ENCODE measurements at regions not wholly inside any gene's neighbourhood (a gene's known extent, or its start where the extent isn't known, plus 50 kb on each side); places are given as distances from the start of the nearest gene placed in this dataset.
"Not testable (repeated sequence)": the region's sequence is repeated elsewhere in the genome, so short reads cannot be mapped to it uniquely, and the experiment has no call there.

DNA sequence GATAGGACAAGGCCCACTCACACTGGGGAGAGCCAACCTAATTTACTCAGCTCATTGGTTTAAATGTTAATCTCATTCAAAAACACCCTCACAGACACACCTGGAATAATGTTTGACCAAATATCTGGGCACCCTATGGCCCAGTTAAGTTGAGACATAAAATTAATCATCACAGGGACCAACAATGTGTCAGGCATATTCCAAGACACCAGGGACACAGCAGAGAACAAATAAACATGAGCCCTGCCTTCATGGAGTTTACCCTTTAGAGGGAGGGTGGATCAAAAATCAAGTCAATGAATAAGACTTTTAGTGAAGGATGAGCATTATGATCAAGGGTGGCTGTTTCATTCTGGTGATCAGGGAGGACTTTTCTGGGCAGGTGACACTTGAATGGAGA is 98.7 kb upstream of the CHD6 start:
- H3K4me1 Mint-ChIP-seq (ENCODE audit: low read depth) = no peaks in the 10 kb centered on the region
- H3K9me3 Mint-ChIP-seq = no peaks in the 10 kb centered on the region
- no peaks in the 10 kb centered on the region for H3K27me3 Mint-ChIP-seq (ENCODE audit: insufficient read depth)
- no peak for DNase-seq (ENCODE audit: low spot score)
- H3K36me3 Mint-ChIP-seq (ENCODE audit: low read depth) = no peaks in the 10 kb centered on the region
- intact Hi-C loops (cut with micrococcal nuclease) = no loop called here
- no peak overlapping the region for H3K27ac Mint-ChIP-seq
- no peak overlapping the region for H3K4me3 Mint-ChIP-seq

DNA sequence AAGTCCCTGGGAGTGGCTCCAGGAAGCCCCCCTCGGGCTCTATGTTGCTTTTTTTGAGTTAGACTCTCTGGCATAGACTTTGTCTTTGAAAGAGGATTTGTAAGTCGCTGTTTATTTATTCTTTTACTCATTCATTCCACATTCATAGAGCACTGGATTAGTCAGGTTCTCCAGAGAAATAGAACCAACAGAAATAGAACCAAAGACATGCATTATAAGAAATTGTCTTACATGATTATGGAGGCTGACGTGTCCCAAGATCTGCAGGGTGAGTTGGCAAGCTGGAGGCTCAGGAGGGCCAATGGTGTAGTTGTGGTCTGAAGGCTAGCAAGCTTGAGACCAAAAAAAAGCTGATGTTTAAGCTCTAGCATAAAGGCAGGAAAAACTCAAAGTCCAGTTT is 98.3 kb upstream of the CHD6 start:
- Mint-ChIP-seq H3K4me3 (no peak overlapping the region), H3K27ac (no peak overlapping the region), H3K4me1 (ENCODE audit: low read depth) (no peaks in the 10 kb centered on the region), H3K36me3 (ENCODE audit: low read depth) (no peaks in the 10 kb centered on the region), H3K27me3 (ENCODE audit: insufficient read depth) (no peaks in the 10 kb centered on the region), H3K9me3 (no peaks in the 10 kb centered on the region)
- no peak for DNase-seq (ENCODE audit: low spot score)
- intact Hi-C loops (cut with micrococcal nuclease) = no loop called here

DNA sequence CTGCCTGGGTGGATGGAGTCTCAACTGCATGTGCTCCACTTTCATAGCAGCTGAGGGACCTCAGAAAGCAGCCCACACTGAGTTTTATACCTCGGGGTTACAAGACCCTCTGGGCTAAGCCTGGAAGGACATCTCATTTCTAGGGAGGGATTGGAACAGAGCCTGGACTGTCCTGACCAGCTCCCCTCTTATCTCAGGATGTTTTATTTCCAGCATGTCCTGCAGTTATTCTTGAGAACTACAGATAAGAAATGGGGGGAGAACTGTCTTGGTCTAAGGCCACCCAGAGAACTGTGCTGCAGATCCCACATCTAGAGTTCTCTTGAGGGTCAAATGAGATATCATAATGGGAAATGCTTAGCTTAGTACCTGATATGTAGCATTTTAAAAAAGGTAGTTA is 97.3 kb upstream of the CHD6 start:
- Mint-ChIP-seq H3K4me3 (no peak overlapping the region), H3K27ac (no peak overlapping the region), H3K36me3 (ENCODE audit: low read depth) (no peaks in the 10 kb centered on the region), H3K27me3 (ENCODE audit: insufficient read depth) (no peaks in the 10 kb centered on the region), H3K9me3 (no peaks in the 10 kb centered on the region), H3K4me1 (ENCODE audit: low read depth) (no peaks in the 10 kb centered on the region)
- intact Hi-C loops (cut with micrococcal nuclease) = no loop called here
- DNase-seq (ENCODE audit: low spot score) = no peak

DNA sequence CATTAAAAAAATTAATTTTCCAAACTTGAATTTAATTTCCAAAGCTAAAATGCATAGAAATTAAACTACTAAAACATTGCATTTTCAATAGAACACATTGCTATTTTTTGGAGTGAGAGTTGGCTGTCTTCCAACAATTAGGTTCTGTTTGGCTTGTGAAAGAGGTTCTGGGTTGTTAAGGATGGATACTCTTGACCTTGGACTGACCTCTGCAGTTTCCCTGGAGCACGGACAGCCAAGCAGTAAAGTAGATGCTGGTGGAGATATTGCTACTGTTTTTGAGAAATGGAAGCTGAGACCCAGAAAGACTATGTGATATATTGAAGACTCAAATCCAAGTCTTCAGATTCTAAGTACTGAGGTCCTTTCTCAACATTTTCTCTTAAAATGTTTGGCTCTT is 95.9 kb upstream of the CHD6 start:
- H3K4me1 Mint-ChIP-seq (ENCODE audit: low read depth) = no peaks in the 10 kb centered on the region
- intact Hi-C loops (cut with micrococcal nuclease) = no loop called here
- H3K4me3 Mint-ChIP-seq = no peak overlapping the region
- H3K27ac Mint-ChIP-seq = no peak overlapping the region
- H3K27me3 Mint-ChIP-seq (ENCODE audit: insufficient read depth) = peaks cover 1% of the 10 kb centered on the region
- no peak for DNase-seq (ENCODE audit: low spot score)
- H3K9me3 Mint-ChIP-seq = no peaks in the 10 kb centered on the region
- no peaks in the 10 kb centered on the region for H3K36me3 Mint-ChIP-seq (ENCODE audit: low read depth)

DNA sequence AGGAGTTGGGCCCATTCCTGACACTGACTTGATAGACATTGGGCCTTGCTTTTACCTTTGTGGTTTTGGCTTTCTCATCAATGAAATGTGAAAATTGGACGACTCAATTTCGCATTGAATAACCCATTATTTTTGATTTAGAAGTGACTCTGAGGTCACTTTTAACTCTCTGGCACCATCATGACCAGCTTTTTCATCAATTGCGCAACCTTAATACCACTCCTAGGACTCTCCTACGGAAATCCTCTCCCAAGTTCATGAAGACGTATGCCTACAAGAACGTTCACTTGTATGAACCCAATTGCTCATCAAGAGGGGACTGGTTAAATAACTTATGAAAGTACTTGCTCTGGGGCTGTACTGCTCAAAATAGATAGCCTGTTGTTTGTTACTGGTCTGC is 86.7 kb upstream of the CHD6 start:
- intact Hi-C loops (cut with micrococcal nuclease) = no loop called here
- no peak for DNase-seq (ENCODE audit: low spot score)
- Mint-ChIP-seq H3K4me1 (ENCODE audit: low read depth) (no peaks in the 10 kb centered on the region), H3K27ac (no peak overlapping the region), H3K27me3 (ENCODE audit: insufficient read depth) (peaks cover 3% of the 10 kb centered on the region), H3K4me3 (no peak overlapping the region), H3K36me3 (ENCODE audit: low read depth) (no peaks in the 10 kb centered on the region), H3K9me3 (no peaks in the 10 kb centered on the region)

DNA sequence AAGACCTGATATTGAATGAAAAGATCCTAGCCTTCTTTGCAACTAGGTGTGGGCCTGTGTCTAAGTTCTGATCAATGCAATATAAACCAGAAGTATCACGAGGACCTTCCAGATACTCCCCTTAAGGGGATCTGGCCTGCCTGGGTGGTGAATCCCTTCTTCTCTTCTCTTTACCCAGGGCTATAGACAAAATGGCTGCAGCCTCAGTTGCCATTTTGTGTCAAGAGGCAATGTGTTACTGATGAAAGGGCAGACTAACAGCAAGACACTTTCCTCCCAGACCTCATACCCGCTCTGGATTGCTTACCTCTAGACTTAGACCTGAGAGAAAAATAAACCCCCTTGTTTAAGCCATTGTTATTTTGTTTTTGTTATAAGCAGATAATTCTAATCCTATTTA is 84.5 kb upstream of the CHD6 start:
- Mint-ChIP-seq H3K27me3 (ENCODE audit: insufficient read depth) (peaks cover 2% of the 10 kb centered on the region), H3K27ac (no peak overlapping the region), H3K36me3 (ENCODE audit: low read depth) (no peaks in the 10 kb centered on the region), H3K9me3 (no peaks in the 10 kb centered on the region), H3K4me3 (no peak overlapping the region), H3K4me1 (ENCODE audit: low read depth) (peaks cover 3% of the 10 kb centered on the region)
- no peak for DNase-seq (ENCODE audit: low spot score)
- intact Hi-C loops (cut with micrococcal nuclease) = no loop called here

DNA sequence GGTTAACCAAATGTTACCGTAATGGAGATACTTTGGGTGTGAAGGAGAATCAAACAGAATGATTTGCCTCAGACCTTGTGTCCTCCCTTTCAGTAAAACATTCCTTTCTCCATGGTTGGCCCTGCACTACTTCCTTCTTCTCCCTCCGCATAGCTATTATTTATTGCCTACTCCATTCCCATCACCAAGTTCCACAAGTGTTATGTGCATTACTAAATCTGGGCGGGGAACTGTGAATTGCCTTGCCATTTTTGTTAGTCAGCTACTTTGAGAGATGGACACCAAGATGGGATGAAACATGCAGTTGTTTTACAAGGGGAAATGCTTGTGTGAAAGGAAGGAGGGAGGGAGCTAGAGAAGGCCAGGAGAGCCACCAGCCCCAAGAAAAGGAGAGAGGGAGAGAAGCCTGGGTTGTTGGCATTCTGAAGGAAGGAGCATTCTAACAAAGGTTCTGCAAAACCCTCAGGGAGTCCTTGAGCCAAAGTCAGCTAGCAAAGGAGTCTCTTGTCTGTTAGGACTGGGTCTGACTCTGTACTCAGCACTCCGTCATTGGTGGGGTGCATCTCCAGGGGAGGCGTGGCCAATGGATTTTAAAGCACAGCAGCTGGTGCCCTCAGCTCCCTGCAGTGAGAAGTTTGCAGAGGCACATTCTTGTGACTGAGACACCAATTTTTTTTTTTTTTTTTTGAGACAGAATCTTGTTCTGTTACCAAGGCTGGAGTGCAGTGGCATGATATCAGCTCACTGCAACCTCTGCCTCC is 83.6 kb upstream of the CHD6 start:
- DNase-seq (ENCODE audit: low spot score) = no peak
- Mint-ChIP-seq H3K4me1 (ENCODE audit: low read depth) (peaks cover 5% of the 10 kb centered on the region), H3K9me3 (no peaks in the 10 kb centered on the region), H3K27ac (no peak overlapping the region), H3K4me3 (no peak overlapping the region), H3K36me3 (ENCODE audit: low read depth) (no peaks in the 10 kb centered on the region), H3K27me3 (ENCODE audit: insufficient read depth) (peaks cover 2% of the 10 kb centered on the region)
- intact Hi-C loops (cut with micrococcal nuclease) = no loop called here

DNA sequence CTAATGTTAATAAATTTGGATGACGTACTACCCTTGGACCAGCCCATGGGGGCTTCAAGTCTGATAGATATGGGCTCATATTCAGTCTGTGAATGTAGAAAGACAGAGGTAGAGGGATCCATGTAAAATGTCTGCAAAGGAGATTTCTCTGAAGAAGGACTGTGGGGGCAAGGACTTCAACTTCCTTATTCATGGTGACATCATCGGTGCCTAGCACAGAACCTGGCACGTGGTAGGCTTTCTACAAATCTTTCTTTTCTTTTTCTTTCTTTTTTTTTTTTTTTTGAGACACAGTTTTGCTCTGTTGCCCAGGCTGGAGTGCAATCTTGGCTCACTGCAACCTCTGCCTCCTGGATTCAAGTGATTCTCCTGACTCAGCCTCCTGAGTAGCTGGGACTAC is 81.5 kb upstream of the CHD6 start:
- H3K27me3 Mint-ChIP-seq (ENCODE audit: insufficient read depth); H3K4me1 Mint-ChIP-seq (ENCODE audit: low read depth); H3K36me3 Mint-ChIP-seq (ENCODE audit: low read depth); intact Hi-C loops (cut with micrococcal nuclease); H3K4me3 Mint-ChIP-seq; H3K27ac Mint-ChIP-seq; H3K9me3 Mint-ChIP-seq; DNase-seq (ENCODE audit: low spot score): not testable (repeated sequence)

DNA sequence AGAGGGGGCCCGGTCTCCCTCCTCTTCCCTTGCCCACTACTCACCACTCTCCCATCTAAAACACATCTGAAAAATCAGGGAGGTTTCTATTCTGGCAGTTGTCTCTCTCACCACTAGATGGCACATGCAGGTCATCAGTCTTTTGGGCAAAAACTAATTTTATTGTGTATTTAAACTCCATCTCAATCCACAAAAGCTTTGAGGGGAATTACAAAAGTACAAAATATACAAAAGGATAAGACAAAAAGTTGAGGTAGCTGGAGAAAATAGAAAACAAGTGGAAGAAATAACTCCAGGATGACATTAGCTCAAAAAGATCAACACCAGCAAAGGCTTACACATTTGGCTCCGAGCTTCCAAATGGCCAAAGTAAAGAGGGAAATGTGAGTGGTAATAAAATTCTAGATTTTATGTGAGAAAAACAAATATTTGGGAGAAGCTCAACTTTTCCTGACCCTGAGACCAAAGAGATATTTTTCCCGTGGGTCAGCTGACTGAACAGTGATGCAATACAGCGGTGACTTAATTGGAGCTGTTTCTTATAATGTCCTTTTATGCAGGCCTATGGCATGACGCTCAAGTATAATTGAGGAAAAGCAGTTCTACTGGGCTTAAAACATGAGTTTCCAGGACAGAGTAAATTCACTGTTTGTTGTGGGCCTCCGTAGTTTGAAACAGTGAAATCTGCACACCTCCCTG is 79.8 kb upstream of the CHD6 start:
- Mint-ChIP-seq H3K4me3 (no peak overlapping the region), H3K36me3 (ENCODE audit: low read depth) (peaks cover 4% of the 10 kb centered on the region), H3K4me1 (ENCODE audit: low read depth) (peaks cover 13% of the 10 kb centered on the region), H3K27ac (no peak overlapping the region), H3K27me3 (ENCODE audit: insufficient read depth) (peaks cover 3% of the 10 kb centered on the region), H3K9me3 (no peaks in the 10 kb centered on the region)
- peak; percentile 11 for DNase-seq (ENCODE audit: low spot score)
- intact Hi-C loops (cut with micrococcal nuclease) = no loop called here

DNA sequence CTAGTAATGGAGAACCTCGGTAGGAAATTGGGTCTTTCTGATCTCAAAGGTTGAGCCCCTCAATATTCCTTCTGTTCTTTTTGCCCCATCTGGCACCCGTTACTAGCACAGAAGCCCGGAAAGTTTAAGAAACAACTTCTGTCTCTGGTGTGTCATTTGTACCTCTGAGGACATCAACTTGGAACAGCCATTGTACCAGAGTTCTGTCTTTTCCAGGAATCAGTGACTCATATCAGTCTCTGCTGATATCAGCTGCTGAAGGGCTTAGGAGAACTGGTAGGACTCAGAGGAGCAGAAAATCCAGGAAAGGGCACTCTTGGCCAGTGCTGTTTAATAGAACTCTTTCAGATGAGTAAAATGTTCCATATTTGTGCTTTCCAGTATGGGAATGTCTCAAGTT is 78.3 kb upstream of the CHD6 start:
- H3K27ac Mint-ChIP-seq = no peak overlapping the region
- intact Hi-C loops (cut with micrococcal nuclease) = no loop called here

DNA sequence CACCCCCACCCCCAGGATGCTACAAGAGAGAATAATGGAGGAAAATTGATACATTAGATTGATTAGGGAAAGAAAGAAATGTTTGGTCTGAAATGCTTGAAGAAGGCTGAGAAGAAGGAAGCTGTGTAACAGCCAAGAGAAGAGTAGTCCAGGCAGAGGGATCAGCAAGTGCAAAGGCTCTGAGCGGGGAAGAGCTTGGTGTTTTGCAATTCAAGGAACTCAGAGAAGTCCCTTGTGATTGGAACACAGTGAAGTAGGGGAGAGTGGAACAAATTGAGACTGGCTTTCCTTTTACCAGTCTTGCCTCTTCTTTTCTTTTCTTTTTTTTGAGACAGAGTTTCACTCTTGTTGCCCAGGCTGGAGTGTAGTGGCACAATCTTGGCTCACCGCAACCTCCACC is 76.6 kb upstream of the CHD6 start:
- Mint-ChIP-seq H3K36me3 (ENCODE audit: low read depth) (peaks cover 4% of the 10 kb centered on the region), H3K4me3 (no peak overlapping the region), H3K27ac (no peak overlapping the region), H3K4me1 (ENCODE audit: low read depth) (peaks cover 13% of the 10 kb centered on the region), H3K9me3 (no peaks in the 10 kb centered on the region), H3K27me3 (ENCODE audit: insufficient read depth) (peaks cover 3% of the 10 kb centered on the region)
- no peak for DNase-seq (ENCODE audit: low spot score)
- intact Hi-C loops (cut with micrococcal nuclease) = loop anchor here (5.0 kb wide), 1 partner anchor 377 kb away; the partner anchor contains the start of gene ZHX3

More for the DNA sequence above, 78.3 kb upstream of the CHD6 start:
- Mint-ChIP-seq H3K36me3 (ENCODE audit: low read depth) (peaks cover 4% of the 10 kb centered on the region), H3K4me1 (ENCODE audit: low read depth) (peaks cover 13% of the 10 kb centered on the region), H3K9me3 (no peaks in the 10 kb centered on the region), H3K4me3 (no peak overlapping the region), H3K27me3 (ENCODE audit: insufficient read depth) (peaks cover 3% of the 10 kb centered on the region)
- DNase-seq (ENCODE audit: low spot score) = no peak

DNA sequence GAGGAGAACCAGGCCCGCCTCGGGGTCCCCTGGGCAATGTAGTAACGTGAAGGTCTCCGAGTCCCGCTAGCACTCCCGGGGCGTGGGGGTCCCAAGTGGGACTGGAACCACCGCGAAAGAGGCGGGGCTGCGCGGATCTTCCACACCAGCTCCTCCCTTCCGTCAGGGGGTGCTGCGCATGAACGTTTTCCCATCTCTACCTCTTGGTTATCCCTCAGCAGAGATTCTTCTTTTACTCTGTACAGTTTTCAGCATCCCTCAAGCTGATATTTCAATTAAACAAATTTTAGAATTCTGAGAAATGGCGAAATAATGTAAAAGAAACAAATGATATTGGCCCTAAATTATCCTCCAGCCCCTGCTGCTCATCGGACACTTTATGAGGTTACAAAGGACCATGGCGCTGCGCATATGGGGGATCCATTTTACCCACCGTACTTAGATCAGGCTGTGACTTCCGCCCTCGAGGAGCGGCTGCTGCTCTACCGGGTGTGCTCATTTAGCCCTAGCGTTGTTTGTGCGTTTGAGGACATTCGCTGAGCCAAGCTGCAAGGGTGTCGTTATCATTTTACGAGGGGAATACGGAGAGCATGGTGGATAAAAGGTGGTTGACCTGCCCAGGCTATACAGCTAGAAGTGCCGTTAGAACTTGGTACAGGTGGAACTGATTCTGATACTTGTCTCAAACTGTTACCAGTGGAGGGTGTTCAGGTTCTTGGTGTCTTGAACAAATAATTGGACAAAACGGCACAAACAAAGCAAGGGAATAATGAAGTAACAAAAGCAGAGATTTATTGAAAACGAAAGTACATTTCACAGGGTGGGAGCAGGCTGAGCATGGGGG is 75.2 kb upstream of the CHD6 start:
- Mint-ChIP-seq H3K4me1 (ENCODE audit: low read depth) (peaks cover 13% of the 10 kb centered on the region), H3K9me3 (no peaks in the 10 kb centered on the region), H3K4me3 (peak overlapping the region; percentile 93), H3K27ac (peak overlapping the region; percentile 94), H3K36me3 (ENCODE audit: low read depth) (peaks cover 4% of the 10 kb centered on the region), H3K27me3 (ENCODE audit: insufficient read depth) (peaks cover 3% of the 10 kb centered on the region)
- intact Hi-C loops (cut with micrococcal nuclease) = loop anchor here (1.0 to 5.0 kb wide), 5 partner anchors 75 to 1764 kb away; partner anchors contain the start of genes CHD6, PLCG1, SRSF6 and ZHX3
- peak; percentile 73 for DNase-seq (ENCODE audit: low spot score)

Measured in activated T-helper 1 cell treated with anti-CD3 and anti-CD28 coated beads, Interleukin-12 subunit alpha, Interleukin-12 subunit beta, Interleukin-2, Interleukin-4 antibody, amounts not matched to agents 30 ng/mL and 10 ng/mL and 1 ng/mL, durations not matched to agents 14 hours and 24 hours and 36 hours (primary cell).